Colonic mucosa (tissue), 4 donors: ENCODE measurements at regions not wholly inside any gene's neighbourhood (a gene's known extent, or its start where the extent isn't known, plus 50 kb on each side); places are given as distances from the start of the nearest gene placed in this dataset.
"Not testable (repeated sequence)": the region's sequence is repeated elsewhere in the genome, so short reads cannot be mapped to it uniquely, and the experiment has no call there.

ENCODE experiments used
- DNase-seq: peaks from one replicate; pipeline ENCODE4 v3.0.0-alpha.2; 2020
- H3K27ac ChIP-seq: fragments of 200-600 bp; one replicate; pipeline ENCODE4 v1.8.0; 2021
- H3K27me3 ChIP-seq: fragments of 200-600 bp; one replicate; pipeline ENCODE4 v1.8.0; 2021
- H3K36me3 ChIP-seq: fragments of 200-600 bp; one replicate; pipeline ENCODE4 v1.8.0; 2021
- H3K4me1 ChIP-seq: fragments of 200-600 bp; one replicate; pipeline ENCODE4 v1.8.0; 2021; ENCODE audit warnings: mild to moderate bottlenecking
- H3K4me3 ChIP-seq: fragments of 200-600 bp; one replicate; pipeline ENCODE4 v1.8.0; 2021
- H3K9ac ChIP-seq, 2 donors: one replicate each; pipeline ENCODE4 v1.7.0; 2013; ENCODE audit warnings: control low read depth in 2 of 2, low read depth in 2 of 2, low read length in 2 of 2
- H3K9me3 ChIP-seq: fragments of 200-600 bp; one replicate; pipeline ENCODE4 v1.8.0; 2021
- intact Hi-C: fragments of 100-400 bp; cut with DNase I; formaldehyde crosslinking; loops from one replicate; pipeline ENCODE4 v1.14.1; 2022
- TF ChIP-seq, protein P1 (sequence below): fragments of 200-600 bp; IDR thresholded peaks from one replicate; pipeline ENCODE4 v1.8.0; 2022; ENCODE audit warnings: antibody characterized with exemption, mild to moderate bottlenecking
- donor health status: healthy.
- donor health status: DM: no; HTN: no; CAD: no.
- donor health status: DM: no; HTN: no; CAD: no.

DNA sequence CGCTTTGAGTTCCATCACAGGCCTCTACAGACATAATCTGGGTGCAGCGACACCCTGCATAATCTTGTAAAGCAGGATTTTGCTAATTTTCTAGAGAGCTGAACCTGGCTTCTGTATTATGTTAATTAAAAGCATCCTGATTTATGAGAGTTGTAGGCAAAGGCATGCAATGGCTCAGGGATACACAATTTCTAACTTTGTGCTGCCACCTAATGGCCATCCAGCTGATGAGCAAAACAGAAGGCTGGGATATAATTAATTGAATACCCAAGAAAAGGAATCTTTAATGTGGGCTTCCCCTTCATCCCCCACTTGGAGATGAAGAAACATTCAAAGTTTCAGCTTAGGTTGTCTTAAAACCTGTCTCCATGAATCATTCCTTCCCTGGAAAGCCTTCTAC is 78.1 kb downstream of the BMP15 start:
- Histone ChIP-seq H3K4me1 (no peaks in the 10 kb centered on the region), H3K36me3 (no peaks in the 10 kb centered on the region), H3K9me3 (no peaks in the 10 kb centered on the region), H3K9ac (no peak overlapping the region), H3K27ac (no peak overlapping the region), H3K27me3 (no peaks in the 10 kb centered on the region), H3K4me3 (no peak overlapping the region)
- DNase-seq: peak; percentile 22
- TF ChIP-seq, protein P1, sequence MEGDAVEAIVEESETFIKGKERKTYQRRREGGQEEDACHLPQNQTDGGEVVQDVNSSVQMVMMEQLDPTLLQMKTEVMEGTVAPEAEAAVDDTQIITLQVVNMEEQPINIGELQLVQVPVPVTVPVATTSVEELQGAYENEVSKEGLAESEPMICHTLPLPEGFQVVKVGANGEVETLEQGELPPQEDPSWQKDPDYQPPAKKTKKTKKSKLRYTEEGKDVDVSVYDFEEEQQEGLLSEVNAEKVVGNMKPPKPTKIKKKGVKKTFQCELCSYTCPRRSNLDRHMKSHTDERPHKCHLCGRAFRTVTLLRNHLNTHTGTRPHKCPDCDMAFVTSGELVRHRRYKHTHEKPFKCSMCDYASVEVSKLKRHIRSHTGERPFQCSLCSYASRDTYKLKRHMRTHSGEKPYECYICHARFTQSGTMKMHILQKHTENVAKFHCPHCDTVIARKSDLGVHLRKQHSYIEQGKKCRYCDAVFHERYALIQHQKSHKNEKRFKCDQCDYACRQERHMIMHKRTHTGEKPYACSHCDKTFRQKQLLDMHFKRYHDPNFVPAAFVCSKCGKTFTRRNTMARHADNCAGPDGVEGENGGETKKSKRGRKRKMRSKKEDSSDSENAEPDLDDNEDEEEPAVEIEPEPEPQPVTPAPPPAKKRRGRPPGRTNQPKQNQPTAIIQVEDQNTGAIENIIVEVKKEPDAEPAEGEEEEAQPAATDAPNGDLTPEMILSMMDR: peak; percentile 32
- intact Hi-C loops: loop anchor here (5.0 kb wide), 1 partner anchor 296 kb away; no protein-coding TSS in a partner anchor

DNA sequence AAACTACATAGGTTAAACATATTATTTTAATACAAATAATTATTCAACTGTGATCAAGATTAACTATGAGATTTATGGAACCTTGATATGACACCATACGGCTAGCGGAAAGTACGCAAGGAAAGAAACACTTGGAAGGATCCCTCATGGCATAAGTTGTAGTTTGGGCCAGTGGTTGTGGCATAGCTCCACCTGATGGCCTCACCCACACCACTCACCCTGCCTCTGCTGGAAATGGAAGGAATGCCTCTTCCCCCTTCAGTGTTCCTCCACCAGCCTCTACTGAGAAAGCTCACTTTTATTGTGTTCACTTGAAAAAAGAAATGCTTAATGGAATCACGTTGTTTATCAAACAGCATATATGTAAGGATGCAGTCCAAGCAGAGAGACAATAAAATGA is 86.4 kb downstream of the BMP15 start:
- no peaks in the 10 kb centered on the region for H3K9me3 ChIP-seq
- intact Hi-C loops: no loop called here
- H3K27ac ChIP-seq: no peak overlapping the region
- TF ChIP-seq, protein P1: no peak
- no peak for DNase-seq
- no peaks in the 10 kb centered on the region for H3K27me3 ChIP-seq
- H3K4me1 ChIP-seq: no peaks in the 10 kb centered on the region
- H3K9ac ChIP-seq: no peak overlapping the region
- H3K4me3 ChIP-seq: no peak overlapping the region
- no peaks in the 10 kb centered on the region for H3K36me3 ChIP-seq

DNA sequence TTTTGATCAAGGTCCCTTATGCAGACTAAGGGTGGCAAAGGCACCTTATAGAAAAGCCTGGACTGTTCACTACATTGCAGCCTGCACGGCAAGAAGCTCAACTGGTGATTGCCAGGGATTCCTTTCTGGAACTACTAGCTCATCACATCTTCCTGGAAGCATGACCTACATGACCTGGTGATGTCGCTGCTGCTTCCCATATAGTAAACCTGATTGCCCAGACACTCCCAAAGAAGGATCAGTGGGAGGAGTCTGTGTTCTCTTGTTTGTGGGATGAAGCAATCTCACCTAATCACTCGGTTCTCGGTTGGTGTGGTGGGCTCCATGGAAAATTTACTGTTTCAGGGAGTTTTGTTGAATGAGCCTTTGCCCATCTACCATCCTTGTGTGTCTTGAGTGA is 89.8 kb downstream of the BMP15 start:
- H3K9ac ChIP-seq, H3K4me3 ChIP-seq, H3K27me3 ChIP-seq, DNase-seq, H3K9me3 ChIP-seq, H3K27ac ChIP-seq, intact Hi-C loops, H3K36me3 ChIP-seq, H3K4me1 ChIP-seq: not testable (repeated sequence)

DNA sequence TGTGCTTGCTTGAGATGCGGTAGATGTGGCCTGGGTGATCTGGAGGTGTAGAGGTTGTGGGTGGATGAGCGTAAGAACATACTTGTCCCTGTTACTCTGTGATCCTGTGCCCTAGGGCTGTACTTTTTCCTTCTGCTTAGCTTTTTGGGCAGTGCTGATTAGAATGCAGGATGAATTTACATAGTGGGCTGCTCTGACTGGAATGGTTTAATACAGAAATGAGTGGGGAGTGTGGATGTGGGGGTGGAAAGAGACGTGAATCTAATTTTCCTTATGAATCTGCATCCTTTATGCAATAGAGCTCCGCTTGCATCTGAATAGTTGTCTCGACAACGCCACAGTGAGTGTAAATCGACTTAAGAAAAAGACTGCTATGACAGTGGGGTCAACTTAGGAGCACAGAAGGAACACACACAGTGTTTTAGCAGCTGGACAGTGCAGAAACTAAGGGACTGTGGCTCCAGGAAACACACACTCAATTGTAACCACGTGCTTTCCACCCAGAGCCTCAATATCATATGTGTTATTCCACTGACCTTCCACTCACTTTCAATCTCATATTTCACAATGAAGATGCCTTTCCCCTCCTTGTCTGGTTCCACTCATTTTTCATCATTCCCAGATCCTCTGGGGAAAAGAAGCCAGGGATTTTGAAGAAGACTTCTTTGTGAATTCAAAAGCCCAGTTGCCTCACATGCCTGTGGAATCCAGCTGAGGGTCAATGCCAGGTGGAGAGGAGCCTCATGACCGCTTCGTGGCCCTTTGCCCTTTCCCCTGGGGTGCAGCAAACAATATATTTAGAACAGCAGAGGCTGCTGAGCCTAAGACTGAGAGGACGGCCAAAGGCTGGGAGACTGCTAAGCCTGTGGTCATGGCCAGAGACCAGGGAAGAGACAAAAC is 91.4 kb downstream of the BMP15 start:
- DNase-seq, H3K4me1 ChIP-seq, H3K27me3 ChIP-seq, H3K4me3 ChIP-seq, H3K9me3 ChIP-seq, H3K36me3 ChIP-seq, H3K27ac ChIP-seq, intact Hi-C loops, H3K9ac ChIP-seq: not testable (repeated sequence)

DNA sequence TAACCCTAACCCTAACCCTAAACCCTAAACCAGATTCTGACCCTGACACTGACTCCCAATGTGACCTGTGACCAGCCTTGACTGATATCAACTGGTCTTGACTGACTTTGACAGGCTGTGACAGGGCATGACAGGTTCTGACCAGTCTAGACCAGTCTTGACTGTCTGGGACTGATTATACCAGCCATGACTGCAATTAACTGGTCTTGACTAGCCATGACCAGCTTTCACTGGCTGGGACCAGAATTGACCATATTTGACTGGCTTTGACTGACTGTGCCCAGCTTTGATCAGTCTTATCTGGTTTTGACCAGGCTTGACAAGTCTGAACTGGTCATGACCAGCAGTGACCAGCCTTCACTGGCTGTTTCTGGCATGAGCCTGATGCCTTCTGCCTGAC is 95.5 kb downstream of the BMP15 start:
- Histone ChIP-seq H3K27me3 (no peaks in the 10 kb centered on the region), H3K4me1 (no peaks in the 10 kb centered on the region), H3K9me3 (no peaks in the 10 kb centered on the region), H3K27ac (no peak overlapping the region), H3K9ac (no peak overlapping the region), H3K36me3 (no peaks in the 10 kb centered on the region), H3K4me3 (no peak overlapping the region)
- no peak for DNase-seq
- intact Hi-C loops: no loop called here
- TF ChIP-seq, protein P1: no peak

DNA sequence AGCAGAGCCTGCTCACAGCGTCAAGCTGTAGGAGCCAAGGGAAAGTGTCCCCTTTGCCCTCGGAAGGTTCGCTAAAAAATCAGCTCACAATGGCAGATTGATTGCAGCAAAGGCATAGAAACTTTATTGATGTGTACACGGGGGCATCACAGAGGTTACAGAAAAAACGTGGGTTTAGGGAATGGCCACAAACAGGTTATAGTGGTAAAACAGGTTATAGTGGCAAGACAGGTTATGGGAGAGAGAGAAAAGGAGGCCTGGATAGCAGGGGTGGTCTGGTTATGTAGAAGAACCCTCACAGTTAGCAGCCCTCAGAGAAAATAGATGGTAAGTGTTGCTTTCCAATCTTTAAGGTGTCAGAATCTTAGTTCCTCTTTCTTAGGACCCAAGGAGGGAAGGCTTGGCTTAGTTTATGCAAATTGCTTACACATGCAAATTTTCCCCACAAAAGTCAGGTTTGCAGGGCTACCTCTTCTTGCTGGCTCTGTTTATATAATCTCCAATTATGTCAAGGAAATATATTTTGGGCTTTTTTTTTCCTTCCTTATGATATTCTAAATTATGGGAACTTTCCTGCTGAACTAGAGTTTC is 113.7 kb downstream of the BMP15 start:
- Histone ChIP-seq H3K9ac (no peak overlapping the region), H3K27me3 (no peaks in the 10 kb centered on the region), H3K27ac (no peak overlapping the region), H3K36me3 (no peaks in the 10 kb centered on the region), H3K4me3 (no peak overlapping the region), H3K9me3 (no peaks in the 10 kb centered on the region), H3K4me1 (no peaks in the 10 kb centered on the region)
- TF ChIP-seq, protein P1: no peak
- intact Hi-C loops: no loop called here
- DNase-seq: no peak
